Body of pancreas (tissue), 4 donors: ENCODE measurements at regions not wholly inside any gene's neighbourhood (a gene's known extent, or its start where the extent isn't known, plus 50 kb on each side); places are given as distances from the start of the nearest gene placed in this dataset.

Experiments used
- POLR2A ChIP-seq, 3 donors: fragments of 450-650 bp; IDR thresholded peaks; one replicate each; pipeline ENCODE4 v1.6.1; 2016; ENCODE audit warnings: antibody characterized with exemption in 3 of 3, mild to moderate bottlenecking in 2 of 3
- TF ChIP-seq, protein P1 (sequence below), 7 experiments: fragments of 450-650 bp in 4 of 7; fragments of 200-600 bp in 3 of 7; sonication (generic) in 3 of 7; IDR thresholded peaks; one replicate each; pipeline ENCODE4 v1.5.1; 2016 to 2019; ENCODE audit warnings: antibody characterized with exemption in 7 of 7

DNA sequence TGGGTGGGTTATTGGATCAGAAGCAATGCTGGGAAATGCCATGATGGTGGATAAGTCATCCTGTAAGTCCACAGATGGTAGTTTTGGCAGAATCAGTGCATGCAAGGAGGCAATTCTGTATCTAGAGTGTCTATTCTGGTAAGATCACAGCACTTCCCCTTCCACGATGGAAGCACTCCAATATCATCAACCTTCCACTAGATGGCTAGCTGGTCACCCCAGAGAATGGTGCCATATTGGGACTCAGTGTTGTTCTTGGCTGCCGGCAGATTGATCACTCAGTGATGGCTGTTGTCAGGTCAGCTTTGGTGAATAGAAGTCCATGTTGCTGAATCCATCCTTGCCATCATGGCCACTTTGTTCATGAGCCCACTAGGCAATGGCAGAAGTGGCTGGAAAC lies 553.5 kb downstream of the CSNK1G3 start:
- TF ChIP-seq, protein P1, sequence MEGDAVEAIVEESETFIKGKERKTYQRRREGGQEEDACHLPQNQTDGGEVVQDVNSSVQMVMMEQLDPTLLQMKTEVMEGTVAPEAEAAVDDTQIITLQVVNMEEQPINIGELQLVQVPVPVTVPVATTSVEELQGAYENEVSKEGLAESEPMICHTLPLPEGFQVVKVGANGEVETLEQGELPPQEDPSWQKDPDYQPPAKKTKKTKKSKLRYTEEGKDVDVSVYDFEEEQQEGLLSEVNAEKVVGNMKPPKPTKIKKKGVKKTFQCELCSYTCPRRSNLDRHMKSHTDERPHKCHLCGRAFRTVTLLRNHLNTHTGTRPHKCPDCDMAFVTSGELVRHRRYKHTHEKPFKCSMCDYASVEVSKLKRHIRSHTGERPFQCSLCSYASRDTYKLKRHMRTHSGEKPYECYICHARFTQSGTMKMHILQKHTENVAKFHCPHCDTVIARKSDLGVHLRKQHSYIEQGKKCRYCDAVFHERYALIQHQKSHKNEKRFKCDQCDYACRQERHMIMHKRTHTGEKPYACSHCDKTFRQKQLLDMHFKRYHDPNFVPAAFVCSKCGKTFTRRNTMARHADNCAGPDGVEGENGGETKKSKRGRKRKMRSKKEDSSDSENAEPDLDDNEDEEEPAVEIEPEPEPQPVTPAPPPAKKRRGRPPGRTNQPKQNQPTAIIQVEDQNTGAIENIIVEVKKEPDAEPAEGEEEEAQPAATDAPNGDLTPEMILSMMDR (IDR thresholded peaks at IDR 0.05) = no peak
- TF ChIP-seq POLR2A (IDR thresholded peaks at IDR 0.05) = no peak
